ENCODE measurements at regions not wholly inside any gene's neighbourhood (a gene's known extent, or its start where the extent isn't known, plus 50 kb on each side); places are given as distances from the start of the nearest gene placed in this dataset.

DNA sequence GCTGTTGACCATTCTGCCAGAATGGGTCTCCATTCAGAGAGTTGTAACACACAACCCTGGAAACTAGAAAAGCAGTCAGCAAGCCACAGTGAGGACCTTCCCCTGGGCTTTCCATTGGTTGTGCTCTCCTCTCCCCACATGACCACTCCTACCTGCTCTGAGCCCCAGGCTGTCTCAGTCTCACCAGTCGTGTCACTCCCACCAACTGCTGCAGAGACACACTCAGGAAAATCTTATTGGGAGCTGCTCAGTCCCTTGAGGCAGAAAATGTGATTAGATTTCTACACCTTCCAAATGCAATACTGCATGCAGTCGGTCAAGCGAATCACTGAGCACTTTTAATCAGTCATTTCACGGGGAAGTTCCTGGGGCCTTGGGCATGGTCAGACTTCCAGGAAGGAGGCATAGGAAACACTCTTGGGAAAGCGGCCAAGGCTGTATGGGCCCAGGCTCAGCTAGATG is 284.2 kb upstream of the NMUR2 start:
- Histone ChIP-seq H3K9me3 (peaks cover 0 to 6% (median 0%) of the 10 kb centered on the region in 4 donors), H3K36me3 (no peaks in the 10 kb centered on the region), H3K27me3 (no peaks in the 10 kb centered on the region), H3K27ac (no peak overlapping the region), H3K4me1 (no peaks in the 10 kb centered on the region), H3K4me3 (no peak overlapping the region)
- no peak for ATAC-seq (ENCODE audit: low FRiP score in 2 of 2)
- 78 to 91% methylated on average over 4 to 5 of the region's 5 CpGs for WGBS, 2 donors
- TF ChIP-seq POLR2AphosphoS5 (IDR thresholded peaks at IDR 0.05) = no peak
- TF ChIP-seq, protein P1, sequence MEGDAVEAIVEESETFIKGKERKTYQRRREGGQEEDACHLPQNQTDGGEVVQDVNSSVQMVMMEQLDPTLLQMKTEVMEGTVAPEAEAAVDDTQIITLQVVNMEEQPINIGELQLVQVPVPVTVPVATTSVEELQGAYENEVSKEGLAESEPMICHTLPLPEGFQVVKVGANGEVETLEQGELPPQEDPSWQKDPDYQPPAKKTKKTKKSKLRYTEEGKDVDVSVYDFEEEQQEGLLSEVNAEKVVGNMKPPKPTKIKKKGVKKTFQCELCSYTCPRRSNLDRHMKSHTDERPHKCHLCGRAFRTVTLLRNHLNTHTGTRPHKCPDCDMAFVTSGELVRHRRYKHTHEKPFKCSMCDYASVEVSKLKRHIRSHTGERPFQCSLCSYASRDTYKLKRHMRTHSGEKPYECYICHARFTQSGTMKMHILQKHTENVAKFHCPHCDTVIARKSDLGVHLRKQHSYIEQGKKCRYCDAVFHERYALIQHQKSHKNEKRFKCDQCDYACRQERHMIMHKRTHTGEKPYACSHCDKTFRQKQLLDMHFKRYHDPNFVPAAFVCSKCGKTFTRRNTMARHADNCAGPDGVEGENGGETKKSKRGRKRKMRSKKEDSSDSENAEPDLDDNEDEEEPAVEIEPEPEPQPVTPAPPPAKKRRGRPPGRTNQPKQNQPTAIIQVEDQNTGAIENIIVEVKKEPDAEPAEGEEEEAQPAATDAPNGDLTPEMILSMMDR (IDR thresholded peaks at IDR 0.05) = no peak
- no peak for TF ChIP-seq EP300 (IDR thresholded peaks at IDR 0.05)
- no peak for TF ChIP-seq POLR2A (IDR thresholded peaks at IDR 0.05)
- DNase-seq = no peak

DNA sequence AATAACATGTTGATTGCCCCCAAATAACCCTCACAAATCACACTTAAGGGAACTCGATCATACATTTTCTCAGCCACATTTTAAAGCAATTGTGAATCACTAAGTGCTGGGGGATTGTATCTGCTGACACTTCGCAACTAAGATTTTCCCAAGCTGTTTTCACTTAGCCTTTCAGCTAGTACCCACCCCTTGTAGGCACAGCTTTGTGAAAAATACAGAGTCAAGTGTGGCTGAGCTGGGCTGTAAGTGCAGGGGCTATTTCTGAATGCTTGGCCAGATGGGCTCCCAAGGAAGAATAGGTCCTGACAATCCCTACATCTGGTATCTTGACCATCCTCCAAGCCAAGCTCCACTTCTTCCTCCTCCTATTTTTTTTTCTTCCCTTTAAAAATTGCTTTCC is 289.2 kb upstream of the NMUR2 start:
- no peaks in the 10 kb centered on the region for H3K27me3 ChIP-seq
- 39 to 43% methylated on average over 2 of the region's 2 CpGs for WGBS, 2 donors
- no peak for ATAC-seq (ENCODE audit: low FRiP score in 2 of 2)

DNA sequence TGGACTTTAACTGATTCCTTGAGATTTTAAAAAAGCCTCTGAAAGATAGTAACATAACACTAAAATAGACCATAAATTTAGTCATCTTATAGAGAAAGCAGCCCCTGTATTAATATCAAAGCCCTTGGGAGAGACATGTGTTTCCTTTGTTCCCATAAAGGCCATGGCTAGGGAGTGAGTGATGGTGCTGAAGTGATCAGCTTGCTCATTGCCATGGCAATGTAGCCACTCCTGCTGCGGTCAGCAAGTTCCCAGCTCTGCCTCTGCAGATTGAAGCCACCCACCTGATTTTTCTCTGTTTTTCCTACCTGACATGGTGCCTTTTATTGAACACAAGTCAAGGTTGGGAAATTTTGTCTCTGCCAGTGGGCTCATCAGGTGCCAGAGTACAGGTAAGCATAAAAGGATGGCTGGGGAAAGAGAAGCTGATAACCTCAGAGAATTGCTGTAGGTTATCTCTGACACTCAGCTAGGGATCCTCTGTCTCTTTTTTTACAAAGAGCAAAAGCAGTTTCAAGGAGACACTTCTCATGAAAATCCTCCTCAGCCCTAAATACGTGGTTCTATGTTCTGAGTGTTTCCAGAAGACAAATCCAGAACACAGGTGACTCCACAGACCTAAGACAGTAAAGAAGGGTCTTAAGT is 296.3 kb upstream of the NMUR2 start:
- 46 to 52% methylated on average over 2 of the region's 2 CpGs for whole genome bisulfite sequencing, 2 donors
- ATAC-seq (ENCODE audit: low FRiP score in 2 of 2) = no peak
- H3K27ac ChIP-seq = no peak overlapping the region

More for the DNA sequence above, 289.2 kb upstream of the NMUR2 start:
- Histone ChIP-seq H3K4me1 (no peaks in the 10 kb centered on the region), H3K4me3 (no peak overlapping the region), H3K36me3 (no peaks in the 10 kb centered on the region), H3K27ac (no peak overlapping the region), H3K9me3 (no peaks in the 10 kb centered on the region)
- TF ChIP-seq POLR2A (IDR thresholded peaks at IDR 0.05) (no peak), POLR2AphosphoS5 (IDR thresholded peaks at IDR 0.05) (no peak), EP300 (IDR thresholded peaks at IDR 0.05) (no peak)
- TF ChIP-seq, protein P1 (IDR thresholded peaks at IDR 0.05) = no peak
- DNase-seq = no peak

DNA sequence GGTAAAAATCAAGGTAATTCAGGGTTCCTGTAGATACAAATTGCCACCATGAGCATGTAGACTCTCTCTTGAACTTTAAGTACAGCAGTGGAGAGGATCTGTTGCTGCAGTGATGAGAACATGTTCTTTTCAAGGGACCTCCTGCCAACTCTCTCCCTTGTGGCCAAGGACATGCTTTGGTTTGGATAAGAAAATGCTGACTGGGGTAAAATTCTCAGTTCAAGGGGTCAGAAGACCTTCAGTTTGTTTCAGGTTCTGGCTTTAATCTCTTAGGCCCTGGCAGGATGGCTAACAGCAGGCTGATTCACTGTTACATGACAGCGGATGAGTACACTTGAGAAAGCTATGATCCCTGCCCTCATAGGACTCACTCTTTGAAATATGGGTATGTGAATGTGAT is 299.2 kb upstream of the NMUR2 start:
- H3K9me3 ChIP-seq = no peaks in the 10 kb centered on the region
- 95 to 100% methylated on average over 1 of the region's 1 CpG for WGBS, 2 donors
- no peak overlapping the region for H3K27ac ChIP-seq
- DNase-seq (no peak), ATAC-seq (ENCODE audit: low FRiP score in 2 of 2) (no peak)
- TF ChIP-seq POLR2AphosphoS5 (IDR thresholded peaks at IDR 0.05) (no peak), EP300 (IDR thresholded peaks at IDR 0.05) (no peak), POLR2A (IDR thresholded peaks at IDR 0.05) (no peak)
- TF ChIP-seq, protein P1 (IDR thresholded peaks at IDR 0.05) = no peak
- H3K4me3 ChIP-seq = no peak overlapping the region
- no peaks in the 10 kb centered on the region for H3K36me3 ChIP-seq
- no peaks in the 10 kb centered on the region for H3K27me3 ChIP-seq
- H3K4me1 ChIP-seq = no peaks in the 10 kb centered on the region

More for the DNA sequence above, 296.3 kb upstream of the NMUR2 start:
- no peak for DNase-seq
- no peaks in the 10 kb centered on the region for H3K4me1 ChIP-seq
- no peaks in the 10 kb centered on the region for H3K9me3 ChIP-seq
- no peaks in the 10 kb centered on the region for H3K27me3 ChIP-seq
- H3K4me3 ChIP-seq = no peak overlapping the region
- no peak for TF ChIP-seq EP300 (IDR thresholded peaks at IDR 0.05)
- TF ChIP-seq, protein P1 (IDR thresholded peaks at IDR 0.05) = no peak
- TF ChIP-seq POLR2A (IDR thresholded peaks at IDR 0.05) = no peak
- TF ChIP-seq POLR2AphosphoS5 (IDR thresholded peaks at IDR 0.05) = no peak
- no peaks in the 10 kb centered on the region for H3K36me3 ChIP-seq

All from upper lobe of left lung (tissue), 6 donors.